GM23338 (cell line): ENCODE measurements at regions not wholly inside any gene's neighbourhood (a gene's known extent, or its start where the extent isn't known, plus 50 kb on each side); places are given as distances from the start of the nearest gene placed in this dataset.

Experiments used
- CTCF ChIP-seq, 2 experiments: fragments of 200-600 bp in 1 of 2; sonication (generic) in 1 of 2; conservative IDR thresholded peaks; 2 replicates each; pipeline versions ENCODE4 v1.5.1 to v1.6.1; 2016 to 2017; ENCODE audit warnings: antibody characterized with exemption in 2 of 2, low read depth in 2 of 2, mild to moderate bottlenecking in 2 of 2, moderate library complexity in 1 of 2
- EZH2 ChIP-seq: fragments of 200-600 bp; sonication (generic); IDR thresholded peaks from one replicate; pipeline ENCODE4 v1.8.0; 2017; ENCODE audit warnings: antibody characterized with exemption, mild to moderate bottlenecking, low read depth; ENCODE audit not compliant: unreplicated experiment
- EZH2phosphoT487 ChIP-seq: fragments of 200-600 bp; sonication (generic); IDR thresholded peaks from one replicate; pipeline ENCODE4 v1.8.1; 2018; ENCODE audit warnings: antibody characterized with exemption; ENCODE audit not compliant: unreplicated experiment
- JUNB ChIP-seq: IDR thresholded peaks from one replicate; pipeline ENCODE4 v1.6.1; 2016; ENCODE audit warnings: antibody characterized with exemption; ENCODE audit not compliant: unreplicated experiment
- TF ChIP-seq, protein P1 (sequence below): IDR thresholded peaks from one replicate; pipeline ENCODE4 v1.6.1; 2018; ENCODE audit warnings: antibody characterized with exemption; ENCODE audit not compliant: unreplicated experiment

DNA sequence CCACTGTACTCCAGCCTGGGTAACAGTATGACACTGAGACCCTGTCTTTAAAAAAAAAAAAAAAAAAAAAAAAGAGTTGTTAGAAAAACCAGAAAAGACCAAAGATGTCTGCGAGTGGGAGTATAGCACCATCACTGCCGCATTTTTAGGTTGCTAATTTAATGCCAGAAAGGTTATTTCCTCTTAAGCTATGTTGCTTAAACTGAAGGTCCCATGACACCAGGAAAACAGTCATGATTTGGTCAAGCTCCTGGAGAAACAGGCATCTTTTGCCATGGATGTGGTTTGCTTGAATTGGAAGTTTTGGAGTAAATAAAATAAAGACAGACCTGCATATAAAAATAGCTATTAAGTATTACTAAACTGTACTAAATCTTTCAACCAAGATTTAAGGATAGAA is 68.3 kb upstream of the TNFRSF21 start:
- TF ChIP-seq JUNB (no peak), CTCF (conservative IDR thresholded peaks at IDR 0.05; ENCODE audit: low read depth in 2 of 2) (no peak), EZH2 (no peak), EZH2phosphoT487 (no peak)
- TF ChIP-seq, protein P1, sequence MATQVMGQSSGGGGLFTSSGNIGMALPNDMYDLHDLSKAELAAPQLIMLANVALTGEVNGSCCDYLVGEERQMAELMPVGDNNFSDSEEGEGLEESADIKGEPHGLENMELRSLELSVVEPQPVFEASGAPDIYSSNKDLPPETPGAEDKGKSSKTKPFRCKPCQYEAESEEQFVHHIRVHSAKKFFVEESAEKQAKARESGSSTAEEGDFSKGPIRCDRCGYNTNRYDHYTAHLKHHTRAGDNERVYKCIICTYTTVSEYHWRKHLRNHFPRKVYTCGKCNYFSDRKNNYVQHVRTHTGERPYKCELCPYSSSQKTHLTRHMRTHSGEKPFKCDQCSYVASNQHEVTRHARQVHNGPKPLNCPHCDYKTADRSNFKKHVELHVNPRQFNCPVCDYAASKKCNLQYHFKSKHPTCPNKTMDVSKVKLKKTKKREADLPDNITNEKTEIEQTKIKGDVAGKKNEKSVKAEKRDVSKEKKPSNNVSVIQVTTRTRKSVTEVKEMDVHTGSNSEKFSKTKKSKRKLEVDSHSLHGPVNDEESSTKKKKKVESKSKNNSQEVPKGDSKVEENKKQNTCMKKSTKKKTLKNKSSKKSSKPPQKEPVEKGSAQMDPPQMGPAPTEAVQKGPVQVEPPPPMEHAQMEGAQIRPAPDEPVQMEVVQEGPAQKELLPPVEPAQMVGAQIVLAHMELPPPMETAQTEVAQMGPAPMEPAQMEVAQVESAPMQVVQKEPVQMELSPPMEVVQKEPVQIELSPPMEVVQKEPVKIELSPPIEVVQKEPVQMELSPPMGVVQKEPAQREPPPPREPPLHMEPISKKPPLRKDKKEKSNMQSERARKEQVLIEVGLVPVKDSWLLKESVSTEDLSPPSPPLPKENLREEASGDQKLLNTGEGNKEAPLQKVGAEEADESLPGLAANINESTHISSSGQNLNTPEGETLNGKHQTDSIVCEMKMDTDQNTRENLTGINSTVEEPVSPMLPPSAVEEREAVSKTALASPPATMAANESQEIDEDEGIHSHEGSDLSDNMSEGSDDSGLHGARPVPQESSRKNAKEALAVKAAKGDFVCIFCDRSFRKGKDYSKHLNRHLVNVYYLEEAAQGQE, result no peak
